H1 (cell line): ENCODE measurements at regions not wholly inside any gene's neighbourhood (a gene's known extent, or its start where the extent isn't known, plus 50 kb on each side); places are given as distances from the start of the nearest gene placed in this dataset.

Experiments used
- CTCF ChIA-PET: fragments of 300-600 bp; sonication (Branson Sonifier 250); formaldehyde crosslinking; loops from one replicate; lab custom pipeline; 2021; ENCODE audit not compliant: partially characterized antibody; lab: Charles Lee
- POLR2A ChIA-PET: fragments of 300-600 bp; sonication (Branson Sonifier 250); formaldehyde crosslinking; loops from one replicate; lab custom pipeline; 2021; ENCODE audit warnings: inconsistent platforms; ENCODE audit not compliant: partially characterized antibody; lab: Charles Lee
- DNase-seq, 2 experiments: peaks; one replicate each; pipeline versions ENCODE4 v3.0.0 to v3.0.0-alpha.2; 2010 to 2022; ENCODE audit warnings: low spot score in 2 of 2, low read depth in 1 of 2, mixed read lengths in 1 of 2
- FAIRE-seq: peaks from 2 replicates; lab custom pipeline; 2011; peaks lifted over from hg19 to GRCh38; lab: Jason Lieb, UNC
- H2AFZ ChIP-seq: 2 replicates; pipeline ENCODE4 v1.8.1; 2012; ENCODE audit warnings: low read length, inconsistent platforms
- H2AK5ac ChIP-seq: 2 replicates; pipeline ENCODE4 v1.6.1; 2013; ENCODE audit warnings: low read depth, low read length
- H2BK120ac ChIP-seq: replicated peaks from 2 replicates; pipeline ENCODE3; 2013; ENCODE audit warnings: low read depth, low read length, inconsistent platforms
- H2BK12ac ChIP-seq: 2 replicates; pipeline ENCODE4 v1.6.1; 2013; ENCODE audit warnings: low read depth, low read length
- H2BK15ac ChIP-seq: 2 replicates; pipeline ENCODE4 v1.6.1; 2013; ENCODE audit warnings: low read length
- H2BK20ac ChIP-seq: 2 replicates; pipeline ENCODE4 v1.6.1; 2013; ENCODE audit warnings: low read length
- H2BK5ac ChIP-seq: 2 replicates; pipeline ENCODE4 v1.6.1; 2013; ENCODE audit warnings: low read depth, low read length
- H3K14ac ChIP-seq: 2 replicates; pipeline ENCODE4 v1.6.1; 2013; ENCODE audit warnings: inconsistent platforms; ENCODE audit not compliant: insufficient read length
- H3K18ac ChIP-seq: 2 replicates; pipeline ENCODE4 v1.6.1; 2013; ENCODE audit warnings: low read length; ENCODE audit errors: extremely low read depth
- H3K23ac ChIP-seq: 2 replicates; pipeline ENCODE4 v1.6.1; 2013; ENCODE audit warnings: inconsistent platforms; ENCODE audit not compliant: insufficient read length
- H3K23me2 ChIP-seq: 2 replicates; pipeline ENCODE4 v1.6.1; 2013; ENCODE audit warnings: low read depth, low read length
- H3K27ac ChIP-seq: 2 replicates; pipeline ENCODE4 v1.6.1; 2011; ENCODE audit warnings: low read depth, low read length, inconsistent platforms
- H3K27me3 ChIP-seq, 4 experiments: replicated peaks in 1 of 4; 1 replicate in 1 of 4; 2 replicates in 3 of 4; pipeline versions ENCODE4 v1.6.1 to v1.8.1; 2011 to 2013; ENCODE audit warnings: low read length in 3 of 4, mild to moderate bottlenecking in 3 of 4, inconsistent platforms in 2 of 4, mixed read lengths in 2 of 4, moderate library complexity in 1 of 4; ENCODE audit not compliant: control insufficient read depth in 3 of 4, insufficient read depth in 3 of 4; ENCODE audit errors: extremely low read depth in 1 of 4
- H3K36me3 ChIP-seq, 4 experiments: 2 replicates each; pipeline versions ENCODE4 v1.6.1 to v1.8.1; 2011 to 2013; ENCODE audit warnings: mild to moderate bottlenecking in 4 of 4, low read length in 3 of 4, moderate library complexity in 2 of 4, control low read depth in 1 of 4, inconsistent platforms in 1 of 4; ENCODE audit not compliant: insufficient read depth in 4 of 4, control insufficient read depth in 2 of 4
- H3K4ac ChIP-seq: replicated peaks from 2 replicates; pipeline ENCODE3; 2013; ENCODE audit warnings: low read length, low read depth, mixed read lengths, inconsistent platforms; ENCODE audit not compliant: insufficient read length
- H3K4me1 ChIP-seq, 4 experiments: replicated peaks in 1 of 4; 1 replicate in 1 of 4; 2 replicates in 3 of 4; pipeline versions ENCODE4 v1.6.1 to v1.8.1; 2011 to 2013; ENCODE audit warnings: low read length in 3 of 4, inconsistent platforms in 2 of 4, mixed read lengths in 1 of 4; ENCODE audit not compliant: insufficient read depth in 4 of 4, control insufficient read depth in 3 of 4
- H3K4me2 ChIP-seq, 2 experiments: 2 replicates each; pipeline versions ENCODE4 v1.6.1 to v1.8.1; 2011 to 2013; ENCODE audit warnings: low read depth in 2 of 2, low read length in 2 of 2, control low read depth in 1 of 2, inconsistent platforms in 1 of 2, mild to moderate bottlenecking in 1 of 2; ENCODE audit not compliant: insufficient read depth in 1 of 2
- H3K4me3 ChIP-seq, 4 experiments: fragments of 200-600, 300-600 bp in 1 of 4; sonication (generic), shearing (Covaris generic), sonication (Bioruptor Twin) in 1 of 4; 2 replicates each; pipeline versions ENCODE4 v1.5.1 to v1.8.1; 2011 to 2016; ENCODE audit warnings: low read length in 4 of 4, low read depth in 3 of 4, control low read depth in 2 of 4, inconsistent platforms in 2 of 4, mild to moderate bottlenecking in 2 of 4, mixed read lengths in 1 of 4, moderate library complexity in 1 of 4; ENCODE audit not compliant: insufficient read depth in 2 of 4; ENCODE audit errors: extremely low read depth in 1 of 4
- H3K56ac ChIP-seq: replicated peaks from 2 replicates; pipeline ENCODE3; 2013; ENCODE audit warnings: low read depth, mild to moderate bottlenecking, mixed read lengths, low read length, inconsistent platforms; ENCODE audit not compliant: insufficient read length
- H3K79me1 ChIP-seq: 2 replicates; pipeline ENCODE4 v1.6.1; 2013; ENCODE audit warnings: low read depth, low read length, control low read depth
- H3K79me2 ChIP-seq, 2 experiments: 2 replicates each; pipeline versions ENCODE4 v1.6.1 to v1.8.1; 2012 to 2013; ENCODE audit warnings: low read length in 2 of 2, mild to moderate bottlenecking in 2 of 2, inconsistent platforms in 1 of 2; ENCODE audit not compliant: insufficient read depth in 2 of 2, control insufficient read depth in 1 of 2
- H3K9ac ChIP-seq, 4 experiments: replicated peaks in 1 of 4; 1 replicate in 1 of 4; 2 replicates in 3 of 4; pipeline versions ENCODE4 v1.6.1 to v1.8.1; 2011 to 2013; ENCODE audit warnings: low read depth in 3 of 4, low read length in 3 of 4, control low read depth in 2 of 4, mild to moderate bottlenecking in 2 of 4, moderate library complexity in 2 of 4, inconsistent platforms in 1 of 4; ENCODE audit errors: extremely low read depth in 1 of 4
- H3K9me3 ChIP-seq, 2 experiments: 2 replicates each; pipeline versions ENCODE4 v1.6.1 to v1.8.1; 2012 to 2013; ENCODE audit warnings: mild to moderate bottlenecking in 2 of 2, moderate library complexity in 2 of 2, control low read depth in 1 of 2, inconsistent platforms in 1 of 2, low read depth in 1 of 2, low read length in 1 of 2, mixed read lengths in 1 of 2; ENCODE audit not compliant: insufficient read depth in 2 of 2
- H4K20me1 ChIP-seq, 2 experiments: replicated peaks in 1 of 2; 2 replicates each; pipeline versions ENCODE3 to v1.8.1; 2011 to 2013; ENCODE audit warnings: inconsistent platforms in 2 of 2, low read length in 2 of 2, mild to moderate bottlenecking in 1 of 2; ENCODE audit not compliant: insufficient read depth in 2 of 2, control insufficient read depth in 1 of 2
- H4K5ac ChIP-seq: 2 replicates; pipeline ENCODE4 v1.6.1; 2013; ENCODE audit warnings: low read length, low read depth, mixed read lengths, inconsistent platforms; ENCODE audit not compliant: insufficient read length
- H4K8ac ChIP-seq: 2 replicates; pipeline ENCODE4 v1.8.0; 2013; ENCODE audit warnings: mild to moderate bottlenecking, moderate library complexity, low read length, inconsistent platforms; ENCODE audit not compliant: insufficient read depth; ENCODE audit errors: extremely low read depth
- H4K91ac ChIP-seq: replicated peaks from 2 replicates; pipeline ENCODE3; 2013; ENCODE audit warnings: low read length, mixed read lengths, inconsistent platforms; ENCODE audit not compliant: insufficient read length
- CTCF ChIP-seq, 3 experiments: IDR thresholded peaks; 1 replicate in 2 of 3; 2 replicates in 1 of 3; pipeline versions ENCODE4 v1.5.1 to v1.6.1; 2011; ENCODE audit warnings: low read length in 3 of 3, mild to moderate bottlenecking in 3 of 3, inconsistent platforms in 2 of 3, low read depth in 1 of 3, moderate library complexity in 1 of 3; ENCODE audit not compliant: insufficient read depth in 1 of 3; ENCODE audit errors: control extremely low read depth in 1 of 3
- MAFK ChIP-seq: IDR thresholded peaks from 2 replicates; pipeline ENCODE4 v1.6.1; 2012; ENCODE audit warnings: low read depth, mild to moderate bottlenecking, improper control_type of control experiment, low read length
- POLR2A ChIP-seq, 2 experiments: IDR thresholded peaks; 1 replicate in 1 of 2; 2 replicates in 1 of 2; pipeline ENCODE4 v1.6.1; 2011; ENCODE audit warnings: low read depth in 2 of 2, low read length in 2 of 2, mild to moderate bottlenecking in 2 of 2; ENCODE audit errors: control extremely low read depth in 1 of 2
- RBBP5 ChIP-seq: IDR thresholded peaks from 2 replicates; pipeline ENCODE4 v1.7.1; 2012; ENCODE audit warnings: low read depth, mild to moderate bottlenecking, inconsistent platforms, low read length, moderate library complexity, borderline replicate concordance
- TEAD4 ChIP-seq: IDR thresholded peaks from 2 replicates; pipeline ENCODE4 v1.6.1; 2012; ENCODE audit warnings: low read depth, low read length, inconsistent platforms, mixed read lengths
- WGBS, 2 experiments: shearing (Covaris generic) in 1 of 2; methylation state at CpG; one replicate each; pipeline versions ENCODE4 v1.1.6 to v1.1.7; 2013 to 2015; ENCODE audit warnings: low lambda C conversion rate in 2 of 2, mixed read lengths in 2 of 2, inconsistent platforms in 1 of 2, low coverage in 1 of 2, missing lambda C conversion rate in 1 of 2; ENCODE audit not compliant: insufficient replicate concordance in 2 of 2, insufficient coverage in 1 of 2, insufficient read length in 1 of 2; ENCODE audit errors: extremely low coverage in 1 of 2, missing lambda C conversion rate in 1 of 2; 5-methylcytosine and 5-hydroxymethylcytosine counted together

DNA sequence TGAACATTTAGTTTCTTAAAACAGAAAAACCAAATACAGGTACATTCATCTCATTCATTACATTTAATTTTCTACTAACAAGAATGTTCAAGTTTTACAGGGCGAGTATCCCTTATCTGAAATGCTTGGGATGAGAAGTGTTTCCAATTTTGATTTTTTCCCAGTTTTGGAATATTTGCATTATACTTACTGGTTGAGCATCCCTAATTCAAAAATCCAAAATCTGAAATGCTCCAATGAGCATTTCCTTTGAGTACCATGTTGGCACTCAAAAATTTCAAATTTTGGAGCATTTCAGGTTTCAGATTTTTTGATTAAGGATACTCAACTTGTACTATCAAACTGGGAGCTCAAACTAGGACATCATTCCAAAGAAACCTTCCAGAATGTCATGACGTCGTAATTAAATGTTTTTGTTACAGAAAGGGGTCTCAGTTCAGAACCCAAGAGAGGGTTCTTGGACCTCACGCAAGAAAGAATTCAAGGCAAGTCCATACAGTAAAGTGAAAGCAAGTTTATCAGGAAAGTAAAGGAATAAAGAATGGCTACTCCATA lies 90.8 kb upstream of the PIK3CG start:
- Histone ChIP-seq H2AK5ac (no peak overlapping the region), H3K9me3 (no peaks in the 10 kb centered on the region), H3K23me2 (no peaks in the 10 kb centered on the region), H4K91ac (no peak overlapping the region), H3K27ac (no peak overlapping the region), H3K56ac (no peak overlapping the region), H3K4ac (no peak overlapping the region), H3K23ac (no peak overlapping the region), H3K4me3 (no peak overlapping the region), H2BK5ac (no peak overlapping the region), H3K79me1 (no peaks in the 10 kb centered on the region), H3K36me3 (no peaks in the 10 kb centered on the region; a peak in 1 of 8 replicates), H3K79me2 (no peaks in the 10 kb centered on the region), H4K8ac (no peak overlapping the region), H3K18ac (no peak overlapping the region), H2BK20ac (no peak overlapping the region), H3K9ac (no peak overlapping the region), H2BK15ac (no peak overlapping the region), H2AFZ (no peak overlapping the region), H4K5ac (no peak overlapping the region), H4K20me1 (no peaks in the 10 kb centered on the region), H3K27me3 (no peaks in the 10 kb centered on the region), H3K4me2 (no peak overlapping the region), H2BK120ac (no peak overlapping the region), H3K14ac (no peak overlapping the region), H3K4me1 (peaks cover 0 to 3% (median 0%) of the 10 kb centered on the region in 4 experiments; a peak in 1 of 7 replicates), H2BK12ac (no peak overlapping the region)
- ChIA-PET POLR2A (interaction anchor here (1.2 kb wide), 1 partner anchor 395 kb away, joined by 4 read pairs; no protein-coding TSS in a partner anchor), CTCF (interaction anchor here (1.2 kb wide), 1 partner anchor 20 kb away, joined by 3 read pairs; no protein-coding TSS in a partner anchor)
- FAIRE-seq: no peak
- WGBS, 2 experiments: 93% methylated on average over 4 of the region's 4 CpGs; no CpG with 5 or more reads in 1 of the 2 experiments
- DNase-seq: no peak
- no peak for TF ChIP-seq RBBP5
- TF ChIP-seq CTCF (IDR thresholded peaks at IDR 0.05; ENCODE audit: control extremely low read depth in 1 of 3, insufficient read depth in 1 of 3, low read depth in 1 of 3, low read length in 3 of 3): no peak
- TF ChIP-seq MAFK: no peak
- TF ChIP-seq TEAD4: no peak
- TF ChIP-seq POLR2A (IDR thresholded peaks at IDR 0.05; ENCODE audit: control extremely low read depth in 1 of 2, low read depth in 2 of 2, low read length in 2 of 2): no peak
